Esophagus muscularis mucosa (tissue), 3 donors: ENCODE measurements at regions not wholly inside any gene's neighbourhood (a gene's known extent, or its start where the extent isn't known, plus 50 kb on each side); places are given as distances from the start of the nearest gene placed in this dataset.

Experiments
- POLR2A ChIP-seq: fragments of 450-650 bp; IDR thresholded peaks from one replicate; pipeline ENCODE4 v1.6.1; 2017; ENCODE audit warnings: antibody characterized with exemption, moderate library complexity, mild to moderate bottlenecking, low read depth
- POLR2AphosphoS5 ChIP-seq, 2 donors: sonication (generic); formaldehyde crosslinking; IDR thresholded peaks; one replicate each; pipeline ENCODE4 v1.6.1; 2017; ENCODE audit warnings: antibody characterized with exemption in 2 of 2
- TF ChIP-seq, protein P1 (sequence below), 3 experiments: fragments of 200-600 bp in 2 of 3; fragments of 450-650 bp in 1 of 3; sonication (generic) in 2 of 3; IDR thresholded peaks; one replicate each; pipeline ENCODE4 v1.5.1; 2017 to 2019; ENCODE audit warnings: antibody characterized with exemption in 3 of 3, mild to moderate bottlenecking in 2 of 3, moderate library complexity in 1 of 3

- TF ChIP-seq POLR2AphosphoS5 (IDR thresholded peaks at IDR 0.05) (no peak), POLR2A (no peak)
- TF ChIP-seq, protein P1, sequence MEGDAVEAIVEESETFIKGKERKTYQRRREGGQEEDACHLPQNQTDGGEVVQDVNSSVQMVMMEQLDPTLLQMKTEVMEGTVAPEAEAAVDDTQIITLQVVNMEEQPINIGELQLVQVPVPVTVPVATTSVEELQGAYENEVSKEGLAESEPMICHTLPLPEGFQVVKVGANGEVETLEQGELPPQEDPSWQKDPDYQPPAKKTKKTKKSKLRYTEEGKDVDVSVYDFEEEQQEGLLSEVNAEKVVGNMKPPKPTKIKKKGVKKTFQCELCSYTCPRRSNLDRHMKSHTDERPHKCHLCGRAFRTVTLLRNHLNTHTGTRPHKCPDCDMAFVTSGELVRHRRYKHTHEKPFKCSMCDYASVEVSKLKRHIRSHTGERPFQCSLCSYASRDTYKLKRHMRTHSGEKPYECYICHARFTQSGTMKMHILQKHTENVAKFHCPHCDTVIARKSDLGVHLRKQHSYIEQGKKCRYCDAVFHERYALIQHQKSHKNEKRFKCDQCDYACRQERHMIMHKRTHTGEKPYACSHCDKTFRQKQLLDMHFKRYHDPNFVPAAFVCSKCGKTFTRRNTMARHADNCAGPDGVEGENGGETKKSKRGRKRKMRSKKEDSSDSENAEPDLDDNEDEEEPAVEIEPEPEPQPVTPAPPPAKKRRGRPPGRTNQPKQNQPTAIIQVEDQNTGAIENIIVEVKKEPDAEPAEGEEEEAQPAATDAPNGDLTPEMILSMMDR (IDR thresholded peaks at IDR 0.05): no peak
These were observed 116.7 kb downstream of the GPR85 start for GRCh38 chr7:112969946-112970345.
